GM18867 (cell line): ENCODE measurements at regions not wholly inside any gene's neighbourhood (a gene's known extent, or its start where the extent isn't known, plus 50 kb on each side); places are given as distances from the start of the nearest gene placed in this dataset.

Experiments
- ATAC-seq: cut with Tn5 transposase; IDR thresholded peaks from one replicate; pipeline ENCODE4 v1.9.1; 2021; ENCODE audit warnings: mild to moderate bottlenecking, moderate library complexity; ENCODE audit not compliant: unreplicated experiment

DNA sequence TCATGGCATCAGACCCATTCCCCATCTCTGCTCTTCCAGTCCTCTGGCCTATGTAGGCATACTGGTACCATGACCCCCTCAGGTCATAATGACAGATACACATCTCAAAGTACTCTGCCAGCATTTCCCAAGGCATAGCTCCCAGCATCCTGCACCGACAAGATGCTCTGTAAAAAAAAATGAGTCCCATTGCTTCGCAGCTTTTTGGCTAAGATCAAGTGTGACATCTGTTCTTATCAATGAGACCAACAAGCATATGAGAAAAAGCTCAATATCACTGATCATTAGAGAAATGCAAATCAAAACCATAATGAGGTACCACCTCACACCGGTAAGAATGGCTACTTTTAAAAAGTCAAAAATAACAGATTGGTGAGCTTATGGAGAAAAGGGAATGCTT lies 463.9 kb upstream of the PROK2 start:
- ATAC-seq, result no peak

DNA sequence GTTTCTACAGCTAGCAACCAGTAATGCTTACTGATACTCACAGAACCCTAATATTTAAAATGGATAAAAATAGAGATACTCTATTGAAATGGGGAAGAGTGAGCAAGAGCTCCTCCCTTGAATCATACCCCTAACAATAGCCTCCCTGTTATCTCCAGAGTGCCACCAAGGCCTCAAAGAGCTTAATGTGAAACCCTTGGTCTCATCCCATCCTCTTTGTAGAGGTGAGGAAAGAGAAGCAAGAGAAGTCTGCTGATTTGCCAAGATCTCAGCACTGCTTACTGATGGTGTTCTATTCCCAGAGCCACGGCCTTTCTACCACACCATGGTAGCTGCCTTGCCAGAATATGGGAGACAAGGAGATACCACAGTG lies 463.4 kb upstream of the PROK2 start:
- no peak for ATAC-seq

DNA sequence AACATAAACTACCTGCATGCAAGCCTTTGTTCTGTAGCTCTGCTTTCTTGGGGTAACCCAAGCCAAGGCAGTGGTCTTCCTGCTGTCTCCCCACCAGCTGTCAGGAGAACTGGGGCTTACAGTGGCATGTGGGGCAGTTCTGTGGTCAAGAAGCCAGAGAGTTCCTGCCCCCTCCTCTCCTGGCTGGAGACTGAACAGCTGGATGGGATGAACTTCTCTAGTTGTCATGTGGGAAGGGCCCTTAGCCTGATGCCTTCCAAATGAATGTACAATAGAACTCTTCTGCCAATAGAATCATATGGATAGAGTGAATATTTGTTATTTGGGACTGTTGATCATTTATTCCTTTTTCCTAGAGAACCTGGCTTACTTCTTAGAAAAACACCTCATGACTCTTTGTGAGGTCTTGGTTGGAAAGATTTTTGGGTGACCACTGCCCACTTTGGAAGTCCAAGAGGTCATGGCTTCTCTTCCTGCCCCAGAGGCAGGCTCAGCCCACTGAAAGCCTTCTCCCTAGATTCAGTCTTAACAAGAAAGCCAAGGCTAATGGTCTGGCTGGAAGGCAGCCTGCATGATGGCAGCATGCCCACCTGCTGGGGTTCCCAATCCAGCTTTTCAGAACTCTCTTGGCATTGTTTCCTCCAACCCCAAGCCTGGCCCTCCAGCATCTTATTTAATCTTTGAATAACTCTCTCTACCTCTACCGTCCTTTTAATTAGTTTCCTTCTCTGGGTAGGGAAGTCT lies 462.9 kb upstream of the PROK2 start:
- no peak for ATAC-seq

DNA sequence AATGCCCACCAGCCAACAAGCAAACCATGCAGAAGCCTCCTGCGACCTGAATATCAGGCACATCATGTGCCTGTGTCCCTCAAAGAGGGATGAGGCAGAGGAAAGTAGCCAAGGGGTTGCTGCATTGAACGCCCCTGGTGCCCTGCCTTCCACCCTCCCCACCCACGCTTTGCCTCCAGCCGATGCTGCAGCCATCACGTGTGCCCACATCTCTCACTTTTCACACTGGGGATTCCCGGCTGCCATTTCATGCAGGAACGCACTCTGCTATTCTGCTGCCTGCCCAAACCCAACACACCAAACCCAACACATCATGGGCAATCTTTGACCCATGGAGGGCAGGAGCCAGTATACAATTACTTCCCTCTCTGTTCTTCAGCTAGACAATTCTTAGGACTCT lies 462.2 kb upstream of the PROK2 start:
- ATAC-seq, result no peak

DNA sequence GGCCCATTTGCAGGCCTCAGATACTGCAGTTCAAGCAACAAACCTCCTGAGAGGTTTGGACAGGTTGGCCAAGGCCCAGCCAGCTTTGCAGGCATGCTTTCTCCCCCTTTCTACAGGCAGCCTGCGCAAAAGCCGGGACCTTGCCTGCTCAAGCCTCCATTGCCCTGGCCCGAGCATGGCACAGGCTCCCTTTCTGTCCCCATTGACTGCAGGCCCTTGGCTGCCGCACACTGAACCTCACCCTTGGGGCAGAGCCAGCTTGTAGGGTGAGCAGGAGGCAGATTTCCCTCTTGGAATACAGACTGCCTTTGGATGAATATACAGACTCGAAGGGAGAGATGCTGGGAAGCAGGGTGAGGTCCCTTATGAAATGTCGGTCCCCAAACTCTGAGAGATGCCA lies 461.7 kb upstream of the PROK2 start:
- no peak for ATAC-seq

DNA sequence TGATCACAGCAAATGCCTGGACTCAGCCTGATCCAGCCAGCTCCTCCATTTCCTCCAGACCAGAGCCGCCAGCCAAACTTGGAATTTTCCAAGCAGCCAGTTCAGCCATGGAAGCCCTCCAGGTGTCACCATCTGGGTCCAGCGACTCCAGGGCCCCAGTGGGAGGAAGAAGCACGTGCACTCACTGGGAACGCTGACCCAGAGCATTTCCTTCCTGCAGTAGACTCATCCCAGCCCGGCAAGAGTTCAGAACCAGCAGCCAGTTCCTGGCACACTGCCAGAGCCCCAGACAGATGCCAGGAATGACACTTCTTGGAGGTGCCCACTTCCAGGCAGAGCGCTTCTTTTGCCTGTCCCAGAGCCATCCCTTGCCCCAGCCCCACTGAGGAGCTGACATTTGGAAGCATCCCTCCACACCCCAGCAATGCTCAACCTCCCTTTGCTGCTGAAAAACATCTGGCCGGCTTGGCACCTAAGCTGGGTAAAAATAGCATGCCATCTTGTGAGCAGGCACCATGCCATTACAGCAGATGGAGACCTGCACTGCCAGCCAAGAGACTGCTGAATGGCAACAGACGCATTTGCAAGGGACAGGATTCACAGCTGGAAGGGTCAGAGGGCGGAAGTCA lies 460.3 kb upstream of the PROK2 start:
- ATAC-seq, result no peak

DNA sequence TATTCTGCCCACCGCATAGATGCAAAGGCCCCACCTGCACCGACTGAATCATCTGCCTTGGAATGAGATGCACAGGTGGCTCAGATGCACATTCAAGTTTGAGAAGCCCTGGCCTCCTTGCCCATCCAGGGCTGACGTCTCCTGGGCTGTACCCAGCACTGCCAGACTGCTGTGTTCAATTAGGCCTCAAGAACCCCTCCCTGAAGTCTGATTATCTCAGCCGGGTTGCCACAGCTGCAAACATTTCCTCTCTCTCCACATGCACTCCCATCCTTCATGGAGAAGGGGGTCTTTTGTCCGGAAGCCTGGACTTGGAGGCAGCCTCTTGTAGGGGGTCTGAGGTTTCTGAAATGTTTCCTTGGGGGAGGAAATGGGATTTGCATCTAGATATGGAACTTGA lies 459.4 kb upstream of the PROK2 start:
- no peak for ATAC-seq

DNA sequence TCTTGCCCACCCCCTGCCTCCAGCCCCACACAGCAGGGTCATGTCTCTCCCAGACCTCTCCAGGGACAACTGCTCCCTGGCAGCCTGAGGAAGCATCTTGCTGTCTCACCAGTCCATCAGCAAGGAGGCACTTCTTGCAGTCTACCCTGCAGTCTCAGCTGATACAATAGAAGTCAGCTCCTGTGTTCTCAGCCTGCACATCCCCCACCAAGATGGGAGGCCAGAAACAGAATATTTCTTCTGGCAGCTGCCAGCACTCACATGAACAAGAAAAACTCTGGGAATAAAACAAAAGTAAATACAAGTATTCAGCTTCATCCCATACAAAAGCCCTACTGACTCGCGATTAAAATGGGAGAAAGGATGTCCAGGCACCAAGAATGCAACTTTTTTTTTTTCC lies 457.4 kb upstream of the PROK2 start:
- no peak for ATAC-seq

DNA sequence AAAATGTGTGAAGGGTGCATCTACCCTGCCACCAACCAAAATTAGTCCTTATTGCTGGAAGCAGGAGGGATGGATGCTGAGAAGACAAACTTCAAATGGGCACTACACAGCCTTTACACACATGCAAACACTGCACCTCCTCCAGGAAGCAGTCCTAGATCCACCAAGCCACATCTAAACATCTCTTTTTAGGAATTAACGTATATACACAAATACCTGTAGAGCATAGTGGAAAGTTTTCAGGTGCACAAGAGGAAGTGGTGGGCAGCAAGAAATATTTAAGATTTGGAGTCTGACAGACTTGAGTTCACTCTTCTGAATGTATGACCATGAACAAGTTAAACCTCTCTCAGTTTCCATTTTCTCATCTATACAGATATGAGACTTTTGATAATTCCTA lies 456.6 kb upstream of the PROK2 start:
- ATAC-seq, result no peak

DNA sequence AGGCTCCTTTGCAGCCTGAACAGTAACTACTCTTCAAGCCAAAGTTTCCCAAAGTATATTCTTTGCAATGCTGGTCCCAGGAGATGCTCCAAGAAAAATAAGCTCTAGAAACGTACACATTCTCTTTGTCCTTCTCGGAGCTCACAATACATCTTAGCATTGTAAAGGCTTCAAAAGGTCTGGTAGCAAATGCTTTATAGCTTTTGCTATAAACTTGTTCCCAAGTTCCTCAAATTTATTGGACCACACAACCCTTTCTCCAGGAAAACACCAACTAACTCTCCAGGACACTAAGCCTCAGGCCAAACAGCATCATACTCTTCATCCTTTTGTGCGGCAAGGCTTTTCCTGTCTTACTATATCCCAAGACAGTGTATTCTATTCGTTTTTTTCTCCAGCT lies 455.6 kb upstream of the PROK2 start:
- no peak for ATAC-seq

DNA sequence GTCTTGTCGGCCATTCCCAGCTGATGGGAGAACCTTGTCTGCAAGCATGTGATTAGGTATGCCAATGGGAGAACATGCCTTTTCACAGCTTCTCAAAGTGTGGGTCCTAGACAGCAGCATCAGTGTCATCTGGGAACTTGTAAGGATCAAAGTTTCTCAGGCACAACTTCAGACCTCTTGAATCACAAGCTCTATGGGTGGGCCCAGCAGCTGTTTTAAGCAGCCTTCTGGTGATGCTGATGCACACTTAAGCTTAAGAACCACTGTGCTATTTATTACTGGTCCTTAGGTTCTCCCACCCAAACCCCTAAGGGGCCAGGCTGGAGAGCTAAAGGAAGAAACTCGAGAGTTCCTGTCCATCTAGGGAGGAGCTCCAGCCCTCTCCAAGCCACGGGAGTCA lies 453.9 kb upstream of the PROK2 start:
- no peak for ATAC-seq

DNA sequence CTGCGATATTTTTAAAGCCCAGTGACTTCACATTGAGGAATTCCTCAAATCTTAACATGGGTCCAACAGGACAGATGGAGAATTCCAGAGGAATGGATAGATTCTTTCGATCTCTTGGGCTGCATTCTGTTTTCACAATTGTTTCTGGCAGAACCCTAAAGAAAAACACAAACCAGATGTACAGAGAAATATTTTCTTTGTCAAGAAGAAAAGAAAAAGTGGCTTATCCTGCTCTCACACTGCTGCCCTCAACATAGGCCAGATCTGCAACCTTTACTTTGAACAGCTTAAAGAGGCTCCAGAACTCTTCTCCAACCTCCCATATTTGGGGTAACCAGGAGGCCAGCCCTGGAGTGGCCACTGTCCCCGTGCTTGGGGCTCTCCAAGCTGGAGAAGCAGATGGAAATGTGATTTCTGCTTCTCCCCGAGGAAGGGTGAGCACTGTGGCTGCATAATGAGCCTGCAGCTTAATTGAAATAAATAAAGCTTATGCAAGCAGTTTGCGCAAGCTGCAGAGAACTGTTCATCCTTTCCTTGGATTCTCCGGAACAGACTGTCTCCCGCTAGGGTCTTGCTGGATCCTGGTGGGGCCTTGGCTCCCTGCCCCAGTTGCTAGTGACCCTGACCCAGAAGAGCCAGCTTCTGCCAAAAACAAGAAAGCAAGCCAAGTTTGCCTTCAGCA lies 453.2 kb upstream of the PROK2 start:
- ATAC-seq, result no peak

DNA sequence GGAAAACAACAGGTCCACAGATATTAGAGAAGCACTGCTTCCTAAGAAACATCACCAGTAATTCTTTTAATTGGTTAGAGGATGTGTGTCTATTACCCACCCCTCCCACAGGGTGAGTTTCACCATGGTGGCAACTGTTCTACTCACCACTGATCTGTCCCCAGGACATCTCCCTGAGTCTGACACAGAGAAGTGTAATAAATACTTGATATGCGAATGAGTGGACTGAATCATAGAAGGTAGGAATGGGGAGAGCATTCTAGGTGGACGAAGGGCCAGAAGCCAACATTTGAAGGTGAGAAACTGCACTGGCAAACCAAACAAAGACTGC lies 452.7 kb upstream of the PROK2 start:
- no peak for ATAC-seq

DNA sequence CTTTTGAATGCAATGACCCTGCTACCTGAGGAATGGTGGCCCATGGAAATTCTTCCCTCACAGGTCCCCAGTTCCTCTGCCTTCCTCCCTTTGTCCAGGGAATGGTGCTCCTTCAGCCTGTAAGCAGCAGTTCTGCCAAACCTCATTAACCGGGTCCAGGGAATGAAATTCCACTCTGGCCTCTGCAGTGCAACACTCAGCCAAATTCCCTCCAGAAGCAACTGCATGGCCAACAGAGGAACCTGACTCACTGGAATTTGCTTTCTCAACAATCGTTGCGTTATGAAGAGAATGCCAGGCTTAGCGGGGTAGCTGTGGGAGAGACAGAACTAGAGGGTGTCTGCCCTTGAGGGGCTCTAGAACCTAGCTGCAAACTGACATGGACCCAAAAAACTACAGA lies 449.4 kb upstream of the PROK2 start:
- no peak for ATAC-seq

DNA sequence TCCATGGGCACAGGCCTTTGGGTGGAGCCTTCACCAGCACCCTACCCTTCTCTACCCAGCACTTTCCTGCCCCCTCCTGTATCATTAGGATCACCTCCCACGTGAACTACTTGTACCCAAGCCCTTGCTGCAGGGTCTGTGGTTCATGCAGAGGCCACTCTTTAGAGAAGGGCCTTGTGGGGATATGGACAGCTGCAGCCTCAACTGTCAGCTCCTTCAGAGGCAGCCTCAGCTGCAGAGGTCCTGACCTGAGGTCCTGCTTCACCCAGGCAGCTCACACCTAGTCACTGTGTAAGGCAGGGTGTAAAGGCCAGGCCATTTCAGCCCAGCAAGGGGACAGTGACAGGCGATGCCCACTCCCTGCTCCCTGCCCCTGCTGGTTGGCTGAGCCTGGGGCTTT lies 448.6 kb upstream of the PROK2 start:
- ATAC-seq, result no peak

DNA sequence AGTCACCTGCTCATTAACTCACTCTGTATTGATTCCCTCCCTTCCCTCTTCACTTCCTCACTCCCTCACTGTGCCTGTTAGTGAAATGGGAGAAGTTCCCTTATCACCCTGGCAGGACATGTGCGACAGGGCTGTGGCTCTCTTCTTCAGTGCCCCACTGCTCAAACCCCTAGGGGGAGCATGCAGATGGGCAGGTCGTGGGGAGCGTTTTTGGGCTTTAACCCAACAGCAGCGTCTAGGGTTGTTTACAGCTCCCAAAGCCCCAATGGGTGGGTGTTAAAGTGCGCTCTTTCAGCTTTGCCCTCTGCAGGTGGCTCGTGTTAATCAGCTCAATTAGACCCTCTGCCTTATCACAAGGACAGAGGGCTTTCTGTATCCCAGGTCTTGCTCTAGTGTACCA lies 447.8 kb upstream of the PROK2 start:
- ATAC-seq, result no peak

DNA sequence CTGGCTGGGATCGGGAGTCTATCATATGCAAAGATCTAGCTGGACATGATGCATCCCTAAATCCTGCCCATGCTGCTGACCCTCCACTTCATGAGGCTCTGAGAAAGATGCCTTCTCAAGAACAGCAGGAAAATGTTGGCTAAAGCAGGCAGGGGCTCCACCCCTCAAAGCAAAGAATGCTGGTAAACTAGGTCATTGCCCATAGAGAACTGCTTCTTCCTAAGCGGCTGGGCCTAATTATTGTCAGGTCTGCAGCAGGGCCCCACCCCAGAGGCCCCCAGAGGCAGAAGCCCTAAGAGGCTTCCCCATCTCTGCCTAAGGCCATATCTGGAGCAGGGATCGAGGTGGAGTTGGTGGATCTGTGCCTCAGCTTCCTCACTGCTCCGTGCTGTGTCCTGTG lies 447.4 kb upstream of the PROK2 start:
- no peak for ATAC-seq

DNA sequence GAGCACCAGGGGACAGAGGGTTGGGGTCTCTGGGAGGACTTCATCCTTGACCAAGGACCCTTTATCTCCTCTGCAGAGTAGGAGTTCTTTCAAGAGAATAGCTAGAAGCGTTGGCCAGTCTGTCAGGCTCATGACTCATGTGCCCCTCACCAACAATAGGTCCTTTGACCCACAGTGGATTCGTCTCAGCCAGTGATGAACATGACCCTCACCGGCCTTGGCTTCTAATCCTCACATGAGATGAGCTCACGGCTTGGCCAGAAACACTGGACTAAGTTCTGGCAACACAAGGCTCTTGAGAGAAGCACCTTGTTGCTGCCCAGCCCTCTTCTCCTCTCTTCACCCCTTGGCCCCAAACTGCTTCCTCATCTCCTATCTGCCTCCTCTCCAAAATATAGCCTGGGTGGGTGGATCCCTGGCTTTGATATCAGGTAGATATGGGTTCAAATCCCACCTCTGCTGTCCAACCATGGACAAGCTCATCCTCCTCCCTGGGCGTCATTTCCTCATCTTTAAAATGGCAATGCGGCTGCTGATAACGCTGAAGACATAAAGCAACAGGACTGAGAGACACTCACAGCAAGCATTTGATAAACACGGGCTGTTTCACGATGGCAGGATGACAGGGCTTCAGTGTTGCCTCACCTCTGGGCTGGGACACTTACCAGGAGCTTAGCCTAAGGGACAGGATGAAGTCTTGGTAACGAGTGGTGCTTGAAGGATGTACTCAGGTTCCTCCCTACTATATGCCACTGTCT lies 446.7 kb upstream of the PROK2 start:
- ATAC-seq, result no peak

DNA sequence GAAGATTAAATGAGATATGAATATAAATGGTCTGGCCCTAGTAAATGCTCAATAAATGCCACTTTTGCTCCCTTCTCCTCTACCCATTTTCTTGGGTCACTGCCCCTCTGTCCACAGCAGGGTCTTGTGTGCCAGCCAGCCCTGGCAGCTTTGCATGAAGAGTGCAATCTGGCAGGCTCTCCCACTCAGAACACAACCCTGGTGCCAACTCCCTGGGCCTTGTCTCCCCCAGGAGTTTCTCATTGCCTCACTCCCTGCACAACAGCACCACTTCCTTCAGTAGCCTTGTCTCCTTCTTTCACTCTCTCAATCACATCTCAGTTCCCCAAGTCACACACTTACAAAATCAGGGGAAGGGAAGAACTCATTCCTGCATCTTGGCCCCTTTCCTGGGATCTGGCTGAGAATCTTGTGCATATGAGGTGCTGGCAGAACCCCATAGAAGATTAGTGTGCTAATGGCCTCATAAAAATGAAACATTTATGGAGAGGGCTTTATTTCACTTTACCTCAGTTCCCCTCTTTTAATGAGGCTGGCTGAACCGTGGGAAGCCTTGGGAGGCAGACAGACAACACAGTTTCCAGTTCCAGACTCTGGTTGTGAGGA lies 445.9 kb upstream of the PROK2 start:
- ATAC-seq, result no peak

DNA sequence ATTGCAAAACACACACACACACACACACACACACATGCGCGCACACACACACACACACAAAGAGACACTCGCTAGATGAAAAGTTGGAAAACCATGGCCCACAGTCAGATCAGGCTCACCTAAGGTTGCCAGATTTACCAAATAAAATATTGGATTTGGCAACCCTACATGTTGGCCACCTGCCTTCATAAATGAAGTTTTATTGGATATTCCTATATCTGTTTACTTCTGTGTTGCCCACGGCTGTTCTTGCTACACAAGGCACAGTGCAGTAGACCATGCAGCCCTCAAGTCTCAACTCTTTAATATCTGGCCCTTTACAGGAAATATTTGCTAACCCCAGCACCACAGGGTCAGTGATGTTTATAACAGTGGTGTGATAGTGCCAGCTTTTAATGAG lies 445.0 kb upstream of the PROK2 start:
- ATAC-seq, result no peak

DNA sequence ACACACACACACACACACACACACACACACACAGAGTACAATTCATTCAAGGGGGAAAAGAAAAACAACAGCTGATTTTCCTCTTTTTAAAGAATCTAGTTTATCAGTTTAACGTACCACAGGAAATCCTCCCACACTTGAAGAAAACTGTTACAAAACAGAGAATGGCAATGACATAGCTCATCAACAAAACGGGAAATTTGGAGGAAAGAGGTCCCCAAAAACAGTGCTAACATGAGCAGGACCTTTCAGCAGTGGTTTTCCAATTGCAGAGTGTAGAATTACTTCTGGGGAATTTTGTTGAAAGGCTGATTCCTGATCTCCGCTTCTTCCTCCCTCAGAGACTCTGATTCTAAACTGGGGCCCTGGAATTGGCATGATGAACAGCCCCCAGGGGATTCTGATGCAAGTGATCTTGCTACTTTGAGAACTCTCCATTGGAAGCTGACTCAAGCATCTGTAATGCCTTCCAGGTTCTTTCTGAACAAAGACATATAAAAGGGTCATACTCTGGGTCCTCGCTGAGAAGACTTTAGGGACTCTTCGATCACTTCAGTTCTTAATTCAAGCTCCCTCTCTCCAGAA lies 442.6 kb upstream of the PROK2 start:
- ATAC-seq, result no peak
